Skeletal muscle satellite cell (primary cell): ENCODE measurements at regions not wholly inside any gene's neighbourhood (a gene's known extent, or its start where the extent isn't known, plus 50 kb on each side); places are given as distances from the start of the nearest gene placed in this dataset.

Source experiments
- H3K27me3 ChIP-seq: 2 replicates; pipeline ENCODE4 v1.7.0; 2013; ENCODE audit warnings: low read length; ENCODE audit not compliant: control insufficient read depth, insufficient read depth
- H3K36me3 ChIP-seq: 2 replicates; pipeline ENCODE4 v1.7.0; 2013; ENCODE audit warnings: mild to moderate bottlenecking, control low read depth, low read length; ENCODE audit not compliant: insufficient read depth
- H3K4me1 ChIP-seq: 2 replicates; pipeline ENCODE4 v1.7.0; 2013; ENCODE audit warnings: low read length; ENCODE audit not compliant: control insufficient read depth, insufficient read depth
- H3K4me2 ChIP-seq: 2 replicates; pipeline ENCODE4 v1.7.0; 2013; ENCODE audit warnings: mild to moderate bottlenecking, low read length
- H3K4me3 ChIP-seq: 2 replicates; pipeline ENCODE4 v1.7.0; 2013; ENCODE audit warnings: low read length
- H3K9ac ChIP-seq: 2 replicates; pipeline ENCODE4 v1.7.0; 2013; ENCODE audit warnings: mild to moderate bottlenecking, low read depth, low read length, moderate library complexity
- H3K9me3 ChIP-seq: replicated peaks from 2 replicates; pipeline ENCODE4 v1.7.0; 2013; ENCODE audit warnings: mild to moderate bottlenecking, control low read depth, low read length

GRCh38 chr10:55232553-55232952, 431.5 kb upstream of the PCDH15 start:
- H3K4me3 ChIP-seq, result no peak overlapping the region
- no peak overlapping the region for H3K9ac ChIP-seq
- no peak overlapping the region for H3K4me2 ChIP-seq
- peaks cover 4% of the 10 kb centered on the region for H3K9me3 ChIP-seq
- H3K4me1 ChIP-seq, result no peaks in the 10 kb centered on the region
- H3K27me3 ChIP-seq, result no peaks in the 10 kb centered on the region
- no peaks in the 10 kb centered on the region for H3K36me3 ChIP-seq

- no peak overlapping the region for H3K4me2 ChIP-seq
- no peak overlapping the region for H3K4me3 ChIP-seq
- H3K9me3 ChIP-seq, result peaks cover 15% of the 10 kb centered on the region
- no peaks in the 10 kb centered on the region for H3K4me1 ChIP-seq
- H3K9ac ChIP-seq, result no peak overlapping the region
- no peaks in the 10 kb centered on the region for H3K36me3 ChIP-seq
- H3K27me3 ChIP-seq, result no peaks in the 10 kb centered on the region
These were observed 426.9 kb upstream of the PCDH15 start for GRCh38 chr10:55227967-55228366.

GRCh38 chr10:55224007-55224781, 423.2 kb upstream of the PCDH15 start:
- H3K4me1 ChIP-seq, result no peaks in the 10 kb centered on the region
- no peaks in the 10 kb centered on the region for H3K36me3 ChIP-seq
- no peak overlapping the region for H3K4me3 ChIP-seq
- no peaks in the 10 kb centered on the region for H3K27me3 ChIP-seq
- H3K4me2 ChIP-seq, result no peak overlapping the region
- no peak overlapping the region for H3K9ac ChIP-seq
- peaks cover 11% of the 10 kb centered on the region for H3K9me3 ChIP-seq

- Histone ChIP-seq H3K4me3 (no peak overlapping the region), H3K36me3 (no peaks in the 10 kb centered on the region)
These were observed 422.3 kb upstream of the PCDH15 start for GRCh38 chr10:55223352-55223751.

GRCh38 chr10:55220975-55221374, 419.9 kb upstream of the PCDH15 start:
- no peak overlapping the region for H3K4me2 ChIP-seq
- no peaks in the 10 kb centered on the region for H3K27me3 ChIP-seq
- H3K4me1 ChIP-seq, result no peaks in the 10 kb centered on the region
- peaks cover 7% of the 10 kb centered on the region for H3K9me3 ChIP-seq
- no peak overlapping the region for H3K9ac ChIP-seq
- H3K36me3 ChIP-seq, result no peaks in the 10 kb centered on the region
- H3K4me3 ChIP-seq, result no peak overlapping the region

More at GRCh38 chr10:55223352-55223751, 422.3 kb upstream of the PCDH15 start:
- Histone ChIP-seq H3K9ac (no peak overlapping the region), H3K4me1 (no peaks in the 10 kb centered on the region), H3K9me3 (peaks cover 11% of the 10 kb centered on the region), H3K27me3 (no peaks in the 10 kb centered on the region), H3K4me2 (no peak overlapping the region)

GRCh38 chr10:55215699-55216098, 414.7 kb upstream of the PCDH15 start:
- no peak overlapping the region for H3K4me3 ChIP-seq
- H3K27me3 ChIP-seq, result no peaks in the 10 kb centered on the region
- no peak overlapping the region for H3K4me2 ChIP-seq
- no peaks in the 10 kb centered on the region for H3K9me3 ChIP-seq
- no peaks in the 10 kb centered on the region for H3K4me1 ChIP-seq
- no peaks in the 10 kb centered on the region for H3K36me3 ChIP-seq
- no peak overlapping the region for H3K9ac ChIP-seq

- H3K4me1 ChIP-seq, result no peaks in the 10 kb centered on the region
- H3K4me2 ChIP-seq, result no peak overlapping the region
- no peak overlapping the region for H3K9ac ChIP-seq
These were observed 413.6 kb upstream of the PCDH15 start for GRCh38 chr10:55214608-55215007.

GRCh38 chr10:55212051-55212450, 411.0 kb upstream of the PCDH15 start:
- H3K9me3 ChIP-seq, result no peaks in the 10 kb centered on the region
- no peak overlapping the region for H3K4me2 ChIP-seq
- no peaks in the 10 kb centered on the region for H3K36me3 ChIP-seq
- H3K4me1 ChIP-seq, result no peaks in the 10 kb centered on the region
- H3K9ac ChIP-seq, result no peak overlapping the region
- no peak overlapping the region for H3K4me3 ChIP-seq
- no peaks in the 10 kb centered on the region for H3K27me3 ChIP-seq

More at GRCh38 chr10:55214608-55215007, 413.6 kb upstream of the PCDH15 start:
- no peak overlapping the region for H3K4me3 ChIP-seq
- H3K27me3 ChIP-seq, result no peaks in the 10 kb centered on the region
- no peaks in the 10 kb centered on the region for H3K36me3 ChIP-seq
- H3K9me3 ChIP-seq, result no peaks in the 10 kb centered on the region

GRCh38 chr10:55203874-55204273, 402.8 kb upstream of the PCDH15 start:
- Histone ChIP-seq H3K9ac (no peak overlapping the region), H3K4me3 (no peak overlapping the region), H3K4me2 (no peak overlapping the region), H3K27me3 (no peaks in the 10 kb centered on the region), H3K36me3 (no peaks in the 10 kb centered on the region), H3K9me3 (peaks cover 5% of the 10 kb centered on the region), H3K4me1 (no peaks in the 10 kb centered on the region)

- Histone ChIP-seq H3K27me3 (no peaks in the 10 kb centered on the region), H3K4me3 (no peak overlapping the region), H3K36me3 (no peaks in the 10 kb centered on the region), H3K9me3 (peaks cover 5% of the 10 kb centered on the region), H3K4me2 (no peak overlapping the region), H3K9ac (no peak overlapping the region), H3K4me1 (no peaks in the 10 kb centered on the region)
These were observed 402.3 kb upstream of the PCDH15 start for GRCh38 chr10:55203319-55203718.

- Histone ChIP-seq H3K4me1 (no peaks in the 10 kb centered on the region), H3K9me3 (peaks cover 5% of the 10 kb centered on the region), H3K4me3 (no peak overlapping the region), H3K27me3 (no peaks in the 10 kb centered on the region), H3K4me2 (no peak overlapping the region), H3K9ac (no peak overlapping the region), H3K36me3 (no peaks in the 10 kb centered on the region)
These were observed 399.0 kb upstream of the PCDH15 start for GRCh38 chr10:55200020-55200419.

GRCh38 chr10:55191236-55191860, 390.3 kb upstream of the PCDH15 start:
- no peak overlapping the region for H3K4me3 ChIP-seq
- H3K4me2 ChIP-seq, result no peak overlapping the region
- no peaks in the 10 kb centered on the region for H3K36me3 ChIP-seq
- no peaks in the 10 kb centered on the region for H3K4me1 ChIP-seq
- H3K9me3 ChIP-seq, result no peaks in the 10 kb centered on the region
- H3K27me3 ChIP-seq, result no peaks in the 10 kb centered on the region
- no peak overlapping the region for H3K9ac ChIP-seq
